Limb (tissue), 2 donors: ENCODE measurements at regions not wholly inside any gene's neighbourhood (a gene's known extent, or its start where the extent isn't known, plus 50 kb on each side); places are given as distances from the start of the nearest gene placed in this dataset.

ENCODE experiments used
- DNase-seq, 2 donors: peaks; one replicate each; pipeline ENCODE4 v3.0.0-alpha.2; 2016; ENCODE audit errors: extremely low spot score in 2 of 2

DNA sequence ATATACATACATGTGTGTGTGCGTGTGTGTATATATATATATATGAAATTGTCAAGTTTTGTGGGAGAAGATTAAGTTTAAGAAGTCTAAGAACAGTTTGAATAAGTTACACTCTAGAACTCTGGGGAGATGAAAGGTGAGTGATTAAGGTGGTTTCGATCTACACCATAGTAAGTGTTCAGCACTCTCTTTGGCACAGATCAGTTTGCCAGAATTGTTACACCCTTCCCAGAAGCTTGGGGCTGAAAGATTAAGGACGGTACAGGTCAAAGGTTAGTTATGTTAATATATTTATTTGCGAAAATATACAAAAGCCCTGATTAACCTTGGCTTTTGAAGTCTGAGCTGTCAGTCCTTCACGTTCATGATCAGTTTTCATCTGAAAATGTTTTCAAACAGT lies 309.1 kb downstream of the KLF5 start:
- DNase-seq: no peak

DNA sequence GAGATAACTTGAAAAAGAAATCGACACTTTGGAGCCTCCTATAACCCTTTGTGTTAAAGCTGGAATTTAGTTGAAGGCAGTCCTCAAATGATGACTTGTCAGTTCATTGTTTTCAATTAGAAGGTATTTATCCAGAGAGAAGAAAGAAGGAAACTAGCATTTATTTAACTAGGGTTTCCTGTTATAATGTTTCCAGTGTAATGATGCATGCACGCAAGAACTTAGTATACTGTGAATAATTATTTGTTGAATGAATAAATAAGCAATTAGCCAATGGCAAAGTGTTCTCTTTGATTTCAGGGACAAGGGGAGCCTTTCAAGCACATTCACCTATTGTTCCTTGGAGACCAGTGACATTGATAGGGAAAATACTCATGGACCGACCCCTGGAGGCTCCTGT lies 307.4 kb downstream of the KLF5 start:
- DNase-seq: no peak

DNA sequence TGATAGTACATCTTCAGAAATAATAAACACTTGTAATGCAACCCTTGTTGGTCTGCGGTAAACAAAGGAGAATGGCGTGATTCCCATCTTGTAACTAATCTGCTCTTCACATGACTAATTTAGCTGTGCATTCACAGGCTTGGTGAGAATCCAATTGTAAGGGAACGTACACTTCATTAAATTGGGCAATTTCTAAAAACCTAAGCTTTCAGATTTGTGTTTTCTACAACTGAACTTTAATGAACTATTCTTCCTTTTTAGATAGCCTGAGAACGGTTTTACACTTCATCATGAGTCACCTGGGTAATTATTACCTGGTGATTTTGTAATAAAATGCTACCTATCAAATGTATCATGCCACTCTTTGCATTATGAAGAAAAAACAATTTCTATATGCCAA lies 306.9 kb downstream of the KLF5 start:
- DNase-seq: no peak

DNA sequence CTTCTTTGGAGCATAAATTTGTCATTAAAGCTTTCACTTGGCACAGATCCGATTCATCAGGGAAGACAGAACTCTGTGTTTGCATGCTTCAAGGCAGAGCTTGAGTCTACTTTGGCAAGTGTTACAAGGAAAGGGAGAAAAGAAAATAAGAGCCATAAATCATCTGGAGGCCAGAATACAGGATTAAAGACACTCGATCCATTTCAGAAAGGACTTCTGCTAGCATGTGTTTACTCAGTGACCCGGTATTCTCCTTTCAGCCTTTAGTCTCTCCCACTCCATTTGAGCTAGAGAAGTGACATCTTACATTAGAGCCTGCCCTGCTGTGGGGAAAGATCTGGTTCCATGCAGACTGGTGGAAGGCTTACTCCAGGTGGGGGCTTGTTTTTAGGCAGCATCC lies 306.4 kb downstream of the KLF5 start:
- no peak for DNase-seq

DNA sequence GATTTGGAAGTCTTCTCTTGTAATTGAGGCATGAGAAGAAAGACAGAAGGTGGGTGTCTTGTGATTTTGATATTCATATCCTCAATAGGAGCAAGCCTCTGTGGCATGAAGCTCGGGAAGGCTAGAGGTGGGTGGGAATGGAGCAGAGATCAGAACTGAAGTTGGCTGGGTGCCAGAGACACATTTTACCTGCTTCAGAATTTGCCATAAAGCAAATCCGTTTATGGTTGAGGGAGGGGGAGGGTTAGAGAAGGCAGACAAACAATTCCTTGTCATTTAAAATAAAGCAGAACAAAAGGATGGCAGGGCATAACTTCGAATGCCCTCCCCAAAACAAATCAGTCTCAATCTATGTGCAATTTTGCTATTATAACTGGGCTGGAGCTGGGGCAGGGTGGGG lies 305.9 kb downstream of the KLF5 start:
- no peak for DNase-seq

DNA sequence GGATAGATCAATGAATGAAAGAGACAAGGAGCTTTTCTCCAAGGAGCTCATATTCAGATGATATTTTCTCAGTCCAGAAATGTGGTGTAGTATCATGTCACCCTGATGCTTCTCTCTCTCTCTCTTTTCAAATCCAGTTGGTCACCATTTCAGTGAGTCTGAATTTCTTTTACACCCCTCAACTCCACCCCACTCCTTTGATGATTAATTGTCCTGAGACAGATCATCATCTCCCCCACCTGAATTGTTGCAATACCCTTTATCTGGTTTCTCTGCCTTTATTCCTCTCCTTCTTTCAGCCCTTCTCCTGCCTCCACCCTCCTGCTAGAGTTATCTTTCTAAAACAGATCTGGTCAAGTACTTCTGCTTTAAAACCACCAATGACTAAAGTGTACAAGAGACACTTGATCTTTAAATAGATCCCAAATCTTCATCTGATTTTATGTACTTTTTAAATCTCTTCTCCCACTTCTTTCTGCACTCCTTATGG lies 299.8 kb downstream of the KLF5 start:
- no peak for DNase-seq

DNA sequence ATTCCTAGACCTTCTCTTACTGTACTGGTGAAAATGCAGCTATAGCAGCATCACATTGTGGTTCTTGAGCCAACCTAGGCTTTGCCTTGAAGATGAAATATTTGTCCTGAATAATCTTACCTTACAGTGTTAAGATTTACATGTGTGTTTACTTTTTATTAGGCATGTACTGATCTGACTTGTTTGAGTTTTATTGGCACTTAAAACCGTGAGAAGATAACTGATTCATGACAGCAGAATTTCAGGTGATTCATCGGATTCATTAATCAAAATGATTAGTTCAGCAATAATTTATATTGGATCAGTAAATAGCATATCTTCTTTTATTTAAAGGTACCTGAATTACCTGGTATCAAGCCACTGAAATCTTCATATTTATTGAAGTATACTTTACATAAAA lies 296.3 kb downstream of the KLF5 start:
- DNase-seq: no peak

DNA sequence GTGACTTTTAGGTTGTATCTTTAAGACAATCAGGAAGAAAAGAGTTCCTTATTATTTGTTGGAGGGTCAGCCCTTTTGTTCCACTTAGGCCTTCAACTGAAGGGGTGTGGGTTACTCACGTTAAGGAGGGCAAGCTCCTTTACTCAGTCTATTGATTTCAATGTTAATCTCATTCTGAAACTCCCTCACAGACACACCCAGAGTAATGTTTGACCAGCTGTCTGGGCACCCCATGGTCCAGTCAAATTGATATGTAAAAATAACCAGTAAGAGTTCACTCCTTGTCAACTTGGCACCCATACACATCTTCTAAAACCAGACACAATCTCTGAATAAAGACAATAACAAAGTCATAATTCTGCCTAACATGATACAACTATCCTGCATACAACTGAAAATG lies 292.9 kb downstream of the KLF5 start:
- no peak for DNase-seq

DNA sequence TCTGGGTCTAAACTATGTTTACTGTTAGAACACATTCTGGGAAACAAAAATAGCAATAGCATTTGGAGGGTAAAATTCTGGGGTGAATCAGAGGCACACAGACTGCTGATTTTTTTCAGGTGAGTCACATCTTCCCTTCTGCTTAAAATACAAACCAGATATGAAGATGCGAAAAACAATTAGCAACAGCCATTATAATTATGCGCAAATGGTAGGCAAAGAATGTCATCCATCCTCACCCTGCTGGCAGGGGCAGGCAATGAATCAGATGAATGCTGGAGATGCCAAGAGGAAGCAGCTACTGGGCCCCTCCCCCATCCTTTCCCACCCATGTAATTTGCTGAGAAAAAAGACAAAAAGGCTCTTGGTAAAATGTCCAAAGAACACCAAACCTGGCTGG lies 282.9 kb downstream of the KLF5 start:
- no peak for DNase-seq

DNA sequence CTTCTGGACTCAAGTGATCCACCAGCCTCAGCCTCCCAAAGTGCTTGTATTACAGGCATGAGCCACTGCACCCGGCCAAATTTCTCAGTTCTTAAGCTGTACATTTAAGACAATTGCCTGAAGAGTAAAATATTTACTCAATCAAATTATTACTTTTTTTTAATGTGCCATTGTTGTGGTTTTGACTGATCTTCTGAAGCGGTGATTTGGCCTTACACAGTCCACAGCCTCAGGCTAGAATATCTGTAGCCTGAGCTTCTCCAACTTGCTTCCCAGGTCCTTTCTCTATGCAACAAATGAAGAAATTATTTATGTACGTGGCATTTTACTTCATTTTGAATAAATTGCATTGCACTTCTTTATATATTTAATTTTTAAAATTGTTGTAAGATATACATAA lies 281.3 kb downstream of the KLF5 start:
- DNase-seq: no peak

DNA sequence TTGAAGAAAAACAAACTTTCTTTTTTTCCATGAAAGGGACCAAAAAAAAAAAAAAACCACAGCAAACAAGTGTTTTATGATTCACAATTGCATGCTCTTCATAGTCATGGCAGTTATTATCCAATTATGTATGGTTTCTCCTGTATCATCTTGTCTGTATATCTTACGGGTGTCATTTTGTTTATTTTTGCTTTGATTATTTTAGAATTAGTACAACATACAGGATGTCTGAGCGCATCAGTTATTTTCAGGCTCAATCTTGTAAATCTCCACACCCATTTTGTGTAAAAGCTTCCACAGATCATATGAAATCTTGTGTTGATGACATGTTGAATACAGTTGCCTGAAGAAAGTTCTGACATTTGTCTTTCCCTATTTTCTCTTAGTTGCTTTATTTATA lies 280.3 kb downstream of the KLF5 start:
- DNase-seq: no peak

DNA sequence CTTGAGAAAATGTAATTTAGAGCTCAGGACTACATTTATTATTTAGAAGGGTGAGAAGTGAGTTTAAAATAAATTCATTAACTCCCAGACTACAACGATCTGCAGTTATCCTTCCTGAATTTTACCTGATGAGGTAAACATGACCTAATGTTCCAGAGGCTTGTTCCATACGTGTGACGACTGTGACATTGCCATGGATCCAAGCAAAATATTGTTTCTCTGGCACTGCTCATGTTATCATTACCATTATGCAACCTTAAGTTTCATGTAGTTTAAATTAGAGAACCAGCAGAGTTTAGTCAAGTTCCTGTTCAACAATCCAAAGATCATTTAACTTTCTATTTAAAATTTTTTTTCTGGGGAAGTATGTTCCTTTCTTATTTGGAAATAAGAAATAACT lies 279.6 kb downstream of the KLF5 start:
- DNase-seq: no peak

DNA sequence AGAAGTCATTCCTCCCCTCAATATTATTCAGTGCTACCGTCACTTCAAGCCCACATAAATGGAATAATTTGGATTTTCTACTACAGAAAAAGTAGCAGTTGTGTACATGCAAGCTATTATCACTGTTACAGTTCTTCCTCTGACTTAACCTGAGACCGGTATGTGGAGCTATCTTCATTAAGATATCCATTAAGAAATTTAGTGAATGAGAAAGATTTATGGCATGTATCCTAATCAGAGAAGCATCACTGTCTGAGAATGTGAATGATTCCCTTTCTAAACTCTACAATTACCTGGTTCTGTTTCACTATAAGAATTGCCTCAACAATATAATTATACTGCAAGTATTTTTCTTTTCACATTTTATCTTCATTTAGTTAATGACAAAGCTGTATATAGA lies 278.7 kb downstream of the KLF5 start:
- DNase-seq: no peak

DNA sequence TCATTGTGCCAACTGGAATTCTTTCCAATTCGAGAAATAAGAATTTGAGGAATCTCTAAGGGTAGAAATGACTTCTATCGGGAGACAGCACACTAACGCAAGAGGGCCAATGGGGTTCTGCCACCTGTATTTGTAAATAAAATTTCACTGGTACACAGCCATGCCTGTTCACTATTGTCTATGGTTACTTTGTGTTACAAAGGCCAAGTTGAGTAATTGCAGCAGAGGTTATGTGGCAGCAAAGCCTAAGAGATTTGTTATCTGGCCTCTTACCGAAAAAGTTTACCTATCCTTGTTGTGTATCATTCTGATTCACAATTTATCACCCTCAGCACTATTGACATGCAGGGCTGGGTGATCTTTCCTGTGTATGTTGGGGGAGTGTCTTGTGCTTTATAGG lies 278.0 kb downstream of the KLF5 start:
- no peak for DNase-seq

DNA sequence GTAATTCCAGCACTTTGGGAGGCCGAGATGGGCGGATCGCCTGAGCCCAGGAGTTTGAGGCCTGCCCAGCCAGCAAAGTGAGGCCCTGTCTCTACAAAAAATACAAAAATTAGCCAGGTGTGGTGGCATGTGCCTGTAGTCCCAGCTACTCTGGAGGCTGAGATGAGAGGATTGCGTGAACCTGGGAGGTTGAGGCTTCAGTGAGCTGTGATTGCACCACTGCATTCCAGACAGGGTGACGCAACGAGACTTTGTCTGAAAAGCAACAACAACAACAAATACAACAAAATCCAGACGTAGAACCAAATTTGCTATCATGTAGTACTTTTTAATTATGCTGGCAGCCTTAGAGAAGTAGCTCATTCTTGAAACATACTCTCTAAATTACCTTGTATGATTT lies 277.1 kb downstream of the KLF5 start:
- no peak for DNase-seq

DNA sequence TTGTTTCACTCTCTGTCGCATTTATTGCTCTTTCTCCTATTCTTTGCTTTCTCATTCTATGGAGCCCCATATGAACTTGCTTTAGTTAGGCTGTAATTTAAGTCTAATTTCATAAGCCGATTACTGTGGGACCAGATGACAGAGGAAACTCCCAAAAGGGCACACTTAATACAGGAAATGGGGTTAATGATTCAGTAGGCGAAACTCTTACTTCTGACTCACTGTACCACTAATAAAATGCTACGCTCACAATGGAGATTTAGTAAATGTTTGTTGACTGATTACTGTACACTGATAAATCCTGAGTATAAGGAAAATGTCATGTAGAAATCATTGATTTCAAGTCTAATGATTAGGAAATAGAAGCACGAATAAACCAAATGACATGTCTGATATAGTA lies 276.4 kb downstream of the KLF5 start:
- DNase-seq: no peak

DNA sequence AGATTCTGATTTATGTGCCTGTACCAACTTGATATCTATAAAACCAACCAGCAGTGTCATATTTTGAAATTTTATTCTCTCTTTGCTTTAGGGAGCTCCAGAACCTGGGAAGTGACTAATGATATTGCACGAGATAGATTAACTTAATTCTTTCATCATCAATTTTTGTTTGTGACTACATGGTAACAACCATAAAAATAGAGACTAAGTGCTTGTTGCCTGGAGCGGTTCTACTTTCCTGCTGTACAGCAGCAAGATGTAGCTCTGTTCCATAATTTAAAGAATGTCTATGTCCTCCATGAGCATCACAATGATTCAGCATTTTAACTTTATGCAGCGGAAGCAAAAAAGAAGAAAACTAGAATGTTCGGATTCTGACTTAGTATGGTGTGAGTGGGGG lies 275.6 kb downstream of the KLF5 start:
- no peak for DNase-seq

DNA sequence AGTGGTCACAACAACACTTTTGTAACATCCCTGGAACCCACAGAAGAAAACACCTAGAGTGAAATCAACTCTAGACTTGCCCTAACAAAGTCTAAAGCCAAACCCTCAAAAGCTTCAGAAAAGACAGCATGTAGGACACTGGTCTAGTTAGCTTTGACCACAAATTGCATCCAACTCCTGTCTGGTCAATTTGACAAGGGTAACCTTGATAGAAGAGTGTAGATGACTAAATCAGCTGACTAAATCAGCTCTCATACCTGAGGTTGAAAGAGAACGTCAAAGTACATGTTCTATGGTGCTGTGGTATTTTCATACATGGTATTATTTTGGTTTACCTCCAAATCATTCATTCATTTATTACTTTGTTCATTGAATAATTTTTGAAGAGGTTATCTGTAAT lies 272.8 kb downstream of the KLF5 start:
- DNase-seq: no peak

DNA sequence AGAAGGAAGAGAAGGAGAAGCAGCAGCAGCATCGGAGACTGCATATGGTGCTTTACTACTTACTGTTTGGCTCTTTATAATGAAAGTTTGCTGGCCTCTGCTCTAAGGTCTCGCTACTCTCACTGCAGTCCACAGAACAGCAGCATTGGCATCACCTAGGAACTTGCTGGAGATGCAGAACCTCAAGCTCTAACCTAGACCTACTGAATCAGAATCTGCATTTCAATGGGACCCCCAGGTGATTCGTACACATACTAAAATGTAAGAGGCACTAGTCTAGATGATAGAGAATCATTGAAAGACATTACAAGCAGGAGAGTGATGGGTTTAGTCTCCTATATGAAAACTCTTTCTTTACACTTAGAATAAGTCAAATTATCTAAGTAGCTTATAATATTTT lies 270.6 kb downstream of the KLF5 start:
- DNase-seq: no peak

DNA sequence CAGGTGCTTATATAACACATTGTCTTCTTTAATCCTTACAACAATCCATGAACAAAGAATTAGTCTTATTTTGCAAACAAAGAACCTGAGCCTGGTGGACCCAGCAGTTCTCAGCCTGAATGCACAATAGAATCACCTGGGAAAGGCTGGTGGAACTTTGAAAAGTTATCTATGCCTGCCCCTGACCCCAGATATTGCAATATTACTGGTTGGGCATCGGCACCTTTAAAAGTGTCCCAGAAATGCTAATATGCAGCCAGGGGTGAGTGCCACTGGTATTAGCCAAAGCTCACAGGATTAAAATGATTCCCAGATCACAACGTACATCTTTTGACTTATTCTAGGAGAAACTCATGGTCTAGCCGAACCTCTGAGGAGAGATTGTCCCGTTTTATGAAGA lies 268.8 kb downstream of the KLF5 start:
- no peak for DNase-seq

DNA sequence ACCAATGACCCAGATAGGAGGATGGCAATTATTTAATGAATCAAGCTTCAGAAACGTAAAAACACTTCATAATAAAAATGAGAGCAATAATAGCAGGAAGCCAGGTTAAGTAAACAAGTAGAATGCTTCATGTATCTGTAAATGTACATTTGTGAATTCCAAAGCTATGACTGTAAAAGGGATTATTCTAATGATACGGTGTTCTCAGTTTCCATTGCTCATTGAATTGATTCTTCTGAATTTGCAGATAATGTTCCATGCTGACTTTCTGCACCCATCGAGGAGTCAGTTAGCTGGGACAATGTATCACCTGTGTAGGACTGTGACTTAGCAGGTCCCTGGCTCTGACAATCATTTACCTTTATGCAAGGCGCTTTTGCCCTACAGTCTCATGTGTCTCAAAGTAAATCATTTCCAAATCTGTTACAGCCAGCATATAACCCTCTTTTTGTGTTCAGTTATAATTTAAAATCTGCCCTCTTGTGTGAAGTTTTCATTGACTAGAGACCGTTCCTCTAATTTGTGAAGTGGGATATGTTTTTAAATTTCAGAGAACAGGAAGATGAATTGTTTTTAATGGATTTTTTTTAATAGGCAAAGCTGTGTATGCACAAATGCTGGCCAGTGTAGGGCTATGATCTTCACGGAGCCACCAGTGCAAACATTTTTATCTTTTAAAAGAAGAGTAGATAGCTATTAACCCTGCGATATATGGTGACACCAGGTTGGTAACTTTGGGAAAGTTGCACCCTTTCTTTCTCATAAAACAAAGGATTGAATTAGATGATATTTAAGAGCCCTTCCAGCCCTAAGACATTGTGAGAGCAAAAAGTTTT lies 267.1 kb downstream of the KLF5 start:
- DNase-seq: no peak

DNA sequence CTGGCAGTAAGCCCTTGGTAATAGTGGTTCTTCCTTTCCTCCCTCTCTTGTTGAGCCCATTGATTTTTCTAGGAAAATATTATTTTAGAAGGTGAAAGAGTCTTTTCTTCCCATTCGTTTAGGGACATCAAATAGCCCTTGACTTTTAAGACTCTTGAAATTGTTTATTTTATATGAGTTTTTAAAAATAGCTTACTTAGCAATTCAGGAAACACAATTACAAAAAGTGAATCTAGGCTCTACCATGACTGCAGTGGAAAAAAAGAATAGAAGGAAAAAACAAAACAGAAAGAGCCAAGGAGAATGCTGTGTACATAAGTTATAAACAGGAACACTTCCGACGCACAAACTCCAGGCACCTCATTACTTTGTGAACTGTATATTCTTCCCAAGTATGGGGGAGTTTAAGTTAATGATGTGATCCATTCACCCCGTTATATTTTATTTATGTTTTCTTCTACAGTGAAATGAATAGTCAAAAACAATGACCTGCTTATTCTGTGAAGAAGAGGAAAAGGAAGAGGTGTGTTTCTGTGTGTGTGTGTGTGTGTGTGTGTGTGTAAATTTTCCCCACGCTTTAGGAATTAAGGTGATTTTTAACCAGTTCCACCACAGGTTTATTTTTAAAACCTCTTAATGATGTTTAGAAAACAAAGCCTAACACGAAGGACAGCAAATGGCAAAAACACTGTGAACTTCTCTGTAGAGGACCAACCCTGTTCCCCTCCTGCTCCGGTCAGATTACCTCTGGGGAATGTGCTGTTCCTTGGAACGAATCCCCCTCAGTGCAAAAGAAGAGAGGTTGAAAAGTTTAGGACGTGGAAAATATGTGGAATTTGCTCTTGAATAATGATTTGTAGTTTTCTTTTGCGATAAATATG lies 266.3 kb downstream of the KLF5 start:
- no peak for DNase-seq

DNA sequence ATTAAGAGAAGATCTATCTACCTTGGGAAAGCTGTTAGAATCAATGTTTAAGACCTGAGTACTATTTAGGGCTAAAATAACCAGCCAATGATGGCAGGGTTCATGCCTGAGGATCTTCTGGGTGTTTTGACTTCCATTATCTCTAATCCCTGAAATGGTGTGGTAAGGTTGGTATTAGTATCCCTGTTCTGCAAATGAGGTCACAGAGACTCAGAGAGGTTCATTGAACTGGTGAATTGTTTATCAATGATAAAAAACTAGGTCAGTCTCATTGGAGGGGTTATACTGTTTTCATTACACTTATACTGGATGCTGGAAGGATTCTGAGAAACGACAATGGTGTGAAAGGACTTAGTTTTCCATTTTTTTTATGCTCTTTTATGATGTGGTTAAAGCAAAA lies 264.8 kb downstream of the KLF5 start:
- no peak for DNase-seq
